GM18507 (cell line): ENCODE measurements at regions not wholly inside any gene's neighbourhood (a gene's known extent, or its start where the extent isn't known, plus 50 kb on each side); places are given as distances from the start of the nearest gene placed in this dataset.
"Not testable (repeated sequence)": the region's sequence is repeated elsewhere in the genome, so short reads cannot be mapped to it uniquely, and the experiment has no call there.

Experiments
- DNase-seq: peaks from one replicate; pipeline ENCODE4 v3.0.0; 2011; ENCODE audit warnings: low read depth; ENCODE audit not compliant: insufficient read length; ENCODE audit errors: extremely low spot score
- FAIRE-seq: peaks from 2 replicates; lab custom pipeline; 2011; peaks lifted over from hg19 to GRCh38; lab: Jason Lieb, UNC

DNA sequence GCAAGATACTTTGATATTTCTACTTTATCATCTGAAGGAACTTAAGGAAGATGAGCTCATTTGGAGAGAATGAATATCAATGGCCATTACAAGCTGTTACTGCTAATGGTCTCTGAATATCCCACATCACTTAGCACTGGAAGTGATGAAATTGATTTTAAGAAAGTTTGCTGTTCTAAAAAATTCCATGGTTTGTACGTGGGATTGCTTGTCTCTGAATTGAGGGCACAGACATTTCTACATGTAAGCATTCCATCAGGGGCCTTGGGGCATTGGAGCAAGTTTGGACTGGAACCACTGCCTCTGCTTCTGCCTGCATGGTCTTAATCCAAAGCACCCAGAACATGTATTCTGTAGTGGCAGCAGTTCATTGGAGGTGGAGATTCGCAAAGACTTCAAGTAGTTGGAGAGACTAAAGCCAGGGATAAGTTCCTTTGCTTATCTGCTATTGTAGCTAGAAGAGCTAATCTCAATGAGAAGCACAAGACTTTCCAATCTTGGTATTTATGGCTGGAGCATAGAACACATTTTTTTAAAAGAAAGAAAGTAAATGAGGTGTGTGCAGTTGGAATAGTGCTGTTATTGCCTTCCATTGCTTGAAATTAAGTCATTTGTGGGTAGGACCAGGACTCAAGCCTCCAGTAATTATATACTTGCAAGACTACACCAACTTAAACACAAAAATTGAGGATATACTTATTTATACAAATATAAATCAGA is 424.2 kb downstream of the SPATA31D1 start:
- FAIRE-seq (no peak), DNase-seq (no peak)

DNA sequence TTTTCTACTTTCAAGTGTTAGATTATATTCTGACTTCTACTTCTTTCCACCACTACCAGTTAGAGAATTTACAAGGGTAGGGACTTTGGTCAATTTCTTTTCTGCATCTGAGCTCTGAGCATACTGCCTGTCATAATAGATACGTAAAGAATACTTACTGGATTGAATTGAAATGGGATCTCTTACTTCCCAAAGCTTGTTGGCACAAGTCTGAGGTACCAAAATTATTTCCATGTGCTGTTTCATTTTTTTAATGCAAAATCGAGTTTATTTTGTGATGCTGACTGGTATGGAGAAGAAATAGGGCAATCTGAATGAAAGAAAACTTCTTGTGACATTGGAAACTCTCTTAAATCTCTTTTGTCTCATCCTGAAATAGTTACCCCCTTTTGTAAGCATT is 428.9 kb downstream of the SPATA31D1 start:
- no peak for FAIRE-seq
- DNase-seq, result no peak

DNA sequence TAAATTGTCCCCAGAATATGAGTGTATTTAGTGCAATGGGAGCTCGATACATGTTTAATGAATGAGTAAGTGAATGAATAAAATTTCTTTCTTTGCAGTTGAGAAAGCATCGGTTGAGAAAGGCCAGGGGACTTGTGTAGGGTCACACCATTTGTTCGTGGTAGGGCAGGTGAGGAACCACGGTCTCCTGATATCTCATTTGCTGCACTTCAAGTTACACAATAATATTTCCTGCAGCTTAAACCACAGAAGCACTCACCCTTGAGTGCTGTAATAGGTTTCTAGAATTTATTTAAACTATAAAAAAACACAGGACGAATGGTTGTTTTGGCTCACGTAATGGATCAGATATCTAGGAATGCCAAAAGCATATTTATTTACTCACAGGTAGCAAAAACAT is 429.8 kb downstream of the SPATA31D1 start:
- FAIRE-seq, result no peak
- no peak for DNase-seq

DNA sequence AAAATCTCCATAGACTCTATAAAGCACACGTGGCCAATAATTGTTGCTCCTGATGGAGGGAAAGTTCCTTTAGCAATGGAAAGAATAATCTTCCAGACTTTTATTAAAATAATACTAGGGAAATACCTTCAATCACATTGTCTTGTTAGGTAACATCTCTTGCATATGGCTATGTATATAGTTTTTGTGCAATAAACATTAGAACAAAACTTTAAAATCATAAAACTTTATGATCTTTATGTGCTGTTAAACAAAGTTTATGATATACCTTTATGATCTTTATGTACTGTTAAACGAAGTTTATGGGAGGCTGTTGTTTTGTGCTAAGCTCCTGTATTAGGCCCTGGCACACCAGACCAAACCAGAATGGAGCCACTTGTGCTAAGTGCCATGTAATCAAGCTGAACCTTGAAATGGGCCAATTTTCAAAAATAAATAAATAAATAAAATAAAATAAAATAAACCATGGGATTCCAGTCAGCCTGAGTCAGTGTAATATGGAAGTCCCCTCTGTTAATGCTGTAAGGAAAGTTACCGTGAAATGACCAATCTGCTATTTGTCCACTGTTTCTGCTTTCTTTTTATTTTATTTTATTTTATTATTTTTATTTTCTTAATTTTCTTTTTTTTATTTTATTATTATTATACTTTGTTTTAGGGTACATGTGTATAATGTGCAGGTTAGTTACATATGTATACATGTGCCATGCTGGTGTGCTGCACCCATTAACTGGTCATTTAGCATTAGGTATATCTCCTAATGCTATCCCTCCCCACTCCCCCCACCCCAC is 431.3 kb downstream of the SPATA31D1 start:
- DNase-seq (no peak), FAIRE-seq (no peak)

DNA sequence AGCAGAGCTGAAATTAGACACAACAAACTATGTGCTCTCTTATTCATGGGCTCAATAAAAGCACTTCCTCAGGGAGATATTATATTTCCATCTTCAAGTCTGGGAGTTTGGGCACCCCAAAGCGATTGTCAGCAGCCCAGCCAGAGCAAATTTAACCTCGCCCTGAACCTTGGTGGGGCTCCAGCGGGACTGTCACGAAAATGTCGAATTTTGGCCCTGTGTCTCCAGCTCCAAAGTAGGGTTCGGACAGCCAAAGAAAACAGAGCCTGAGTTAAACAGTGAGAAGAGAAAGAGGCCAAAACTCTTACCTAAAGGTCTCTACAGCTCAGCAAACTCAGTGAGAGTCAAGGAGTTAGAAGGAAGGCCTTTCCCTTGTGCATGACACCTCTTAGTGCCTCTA is 432.9 kb downstream of the SPATA31D1 start:
- no peak for FAIRE-seq
- DNase-seq, result no peak

DNA sequence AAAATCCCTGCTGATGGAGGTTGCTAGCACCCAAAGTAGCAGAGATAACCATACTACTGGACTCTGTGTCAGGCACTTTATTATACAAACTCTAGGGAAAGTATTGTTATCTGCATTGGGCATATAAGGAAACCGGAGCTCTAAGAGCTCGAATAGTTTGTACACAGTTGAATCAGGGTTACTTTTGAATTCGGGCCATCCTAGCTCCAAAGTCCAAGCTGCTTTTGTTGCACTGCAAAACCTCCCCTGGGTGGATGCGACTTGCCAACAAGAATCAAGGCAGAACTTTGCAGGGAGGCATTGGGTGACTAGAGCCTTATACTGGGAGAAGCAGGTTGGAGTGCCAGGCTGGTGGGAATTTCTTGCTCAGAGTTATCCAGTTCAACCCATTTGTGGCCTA is 435.1 kb downstream of the SPATA31D1 start:
- DNase-seq (no peak), FAIRE-seq (no peak)

DNA sequence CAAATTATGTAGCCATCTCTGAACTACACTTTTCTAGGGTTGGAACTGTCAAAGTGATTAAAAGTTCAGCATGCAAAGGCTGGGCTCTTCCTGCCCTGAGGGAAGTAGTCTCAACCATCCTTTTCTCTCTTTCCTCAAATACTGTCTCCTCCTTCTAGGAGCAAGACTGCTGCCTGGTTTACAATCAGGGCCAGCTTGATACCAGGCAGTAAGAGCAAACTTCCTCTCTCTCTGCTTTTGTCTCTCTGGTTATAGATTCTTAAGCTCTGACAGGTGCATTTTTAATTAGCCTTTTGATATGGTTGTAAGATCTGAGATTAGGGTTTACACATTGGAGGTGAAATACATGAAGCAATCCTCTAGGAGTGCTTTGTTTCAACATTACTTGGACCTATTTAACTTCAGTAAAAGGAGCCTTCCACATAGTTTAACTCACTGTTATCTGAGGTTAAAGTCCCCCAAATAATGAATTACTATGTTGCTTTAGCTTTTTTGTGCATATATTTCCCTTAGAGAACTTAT is 436.1 kb downstream of the SPATA31D1 start:
- FAIRE-seq, result no peak
- no peak for DNase-seq

DNA sequence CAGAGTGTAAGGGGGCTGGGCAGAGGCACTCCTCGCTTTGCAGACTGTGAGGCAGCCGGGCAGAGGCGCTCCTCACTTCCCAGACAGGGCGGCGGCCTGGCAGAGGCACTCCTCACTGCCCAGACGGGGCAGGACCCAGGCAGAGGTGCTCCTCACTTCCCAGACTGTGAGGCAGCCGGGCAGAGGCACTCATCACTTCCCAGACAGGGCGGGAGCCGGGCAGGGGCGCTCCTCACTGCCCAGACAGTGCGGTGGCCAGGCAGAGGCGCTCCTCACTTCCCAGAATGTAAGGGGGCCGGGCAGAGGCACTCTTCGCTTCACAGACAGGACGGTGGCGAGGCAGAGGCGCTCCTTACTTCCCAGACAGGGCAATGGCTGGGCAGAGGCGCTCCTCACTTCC is 442.5 kb downstream of the SPATA31D1 start:
- FAIRE-seq, result no peak

DNA sequence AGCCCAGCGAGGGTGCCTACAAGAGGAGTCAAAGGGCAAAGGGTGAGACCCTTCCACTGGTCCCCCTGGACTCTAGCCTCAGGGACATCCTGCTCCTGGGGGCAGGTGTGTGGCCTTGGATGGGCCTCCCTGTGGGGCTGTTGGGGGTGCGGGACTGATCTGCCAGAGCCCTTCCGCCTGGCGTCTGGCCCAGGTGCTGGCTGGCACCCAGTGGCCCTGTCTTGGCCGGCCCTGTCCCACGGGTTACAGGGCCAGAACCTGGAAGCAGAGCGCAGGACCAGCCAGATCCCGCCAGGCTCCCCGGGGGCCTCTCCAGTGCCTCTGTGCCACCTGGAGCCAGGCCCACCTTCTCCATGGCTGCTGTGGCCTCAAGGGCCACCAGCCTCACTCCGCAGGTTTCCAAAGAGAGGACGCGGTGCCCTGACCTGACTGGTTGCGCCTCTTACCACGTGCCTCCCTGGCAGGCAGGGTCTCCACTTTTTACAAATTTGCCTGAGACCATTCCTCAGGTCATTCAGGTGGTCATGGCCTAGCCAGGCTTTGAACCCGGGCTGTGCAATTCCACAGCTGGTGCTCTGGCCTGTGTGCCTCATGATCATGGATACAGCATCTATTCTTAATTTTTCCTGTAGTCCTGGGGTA is 444.8 kb downstream of the SPATA31D1 start:
- FAIRE-seq, result not testable (repeated sequence)

More for the DNA sequence above, 442.5 kb downstream of the SPATA31D1 start:
- no peak for DNase-seq

DNA sequence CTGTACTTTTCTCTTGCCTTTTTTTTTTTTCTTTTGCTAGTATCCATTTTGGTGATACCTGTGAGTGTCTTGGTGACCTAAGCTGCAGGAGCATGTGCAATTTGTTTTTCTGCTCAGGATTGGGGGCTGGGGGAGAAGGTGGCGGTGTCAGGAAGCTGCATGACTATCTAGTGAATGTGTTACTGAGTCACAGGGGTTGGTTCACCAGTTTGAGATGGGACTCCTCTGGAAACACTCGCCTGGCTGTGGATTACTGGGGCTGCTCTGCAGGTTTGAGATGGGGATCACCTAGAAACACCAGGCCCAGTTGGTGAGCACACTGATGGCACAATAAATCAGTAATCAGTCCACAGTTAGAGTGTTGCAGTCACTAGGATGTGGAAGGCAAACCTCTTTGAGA is 447.9 kb downstream of the SPATA31D1 start:
- FAIRE-seq (no peak), DNase-seq (no peak)

More for the DNA sequence above, 444.8 kb downstream of the SPATA31D1 start:
- DNase-seq, result not testable (repeated sequence)

DNA sequence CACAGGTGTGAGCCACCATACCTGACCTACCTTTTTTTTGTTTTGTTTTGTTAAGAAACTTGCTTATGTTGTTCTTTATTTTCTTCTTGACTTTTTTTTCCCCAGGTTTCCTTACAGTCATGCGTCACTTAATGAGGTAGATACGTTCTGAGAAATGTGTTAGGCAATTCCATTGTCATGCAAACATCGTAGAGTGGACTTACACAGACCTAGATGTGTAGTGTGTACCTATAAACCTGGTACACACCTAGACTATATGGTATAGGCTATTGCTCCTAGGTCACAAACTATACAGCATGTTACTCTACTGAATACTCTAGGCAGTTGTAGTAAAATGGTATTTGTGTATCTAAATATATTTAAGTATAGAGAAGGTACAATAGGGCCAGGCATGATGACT is 448.6 kb downstream of the SPATA31D1 start:
- DNase-seq, FAIRE-seq: not testable (repeated sequence)

DNA sequence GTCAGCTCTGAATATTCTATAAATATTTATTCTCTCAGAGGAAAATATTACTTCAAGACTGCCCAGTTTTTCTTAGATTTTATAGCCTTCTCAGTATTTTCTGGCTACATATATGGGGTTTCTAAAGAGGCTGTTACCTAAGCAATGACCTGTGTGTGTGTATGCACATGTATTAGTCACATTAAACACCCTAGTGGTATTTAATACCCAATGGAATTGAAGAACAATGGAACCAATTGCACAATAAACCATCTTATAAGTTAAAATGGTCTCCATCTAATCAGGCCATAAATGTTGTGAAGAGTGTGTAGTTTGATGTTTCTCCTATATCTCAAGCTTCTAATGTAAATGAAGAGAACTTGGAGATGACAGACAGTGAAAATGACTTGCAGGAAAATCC is 450.0 kb downstream of the SPATA31D1 start:
- no peak for DNase-seq
- no peak for FAIRE-seq

DNA sequence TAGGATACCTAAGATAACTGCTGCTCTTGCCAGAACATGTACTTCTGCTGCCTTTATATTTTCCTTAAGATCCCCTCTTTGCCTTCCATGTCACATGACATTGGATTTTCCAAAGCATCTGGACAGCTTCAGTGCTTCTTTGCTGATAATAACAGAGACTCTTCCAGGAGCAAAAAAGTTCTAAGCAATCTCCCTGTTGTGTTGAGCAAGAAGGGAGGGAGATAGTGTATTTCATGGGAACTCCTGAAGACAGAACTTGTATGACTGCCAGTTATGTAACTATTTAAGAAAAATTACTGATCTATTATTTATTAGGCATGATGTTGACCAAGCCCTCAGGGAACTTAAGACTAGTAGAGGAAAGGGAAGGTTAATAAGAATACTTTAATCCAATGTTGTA is 454.7 kb downstream of the SPATA31D1 start:
- no peak for FAIRE-seq
- DNase-seq, result no peak

DNA sequence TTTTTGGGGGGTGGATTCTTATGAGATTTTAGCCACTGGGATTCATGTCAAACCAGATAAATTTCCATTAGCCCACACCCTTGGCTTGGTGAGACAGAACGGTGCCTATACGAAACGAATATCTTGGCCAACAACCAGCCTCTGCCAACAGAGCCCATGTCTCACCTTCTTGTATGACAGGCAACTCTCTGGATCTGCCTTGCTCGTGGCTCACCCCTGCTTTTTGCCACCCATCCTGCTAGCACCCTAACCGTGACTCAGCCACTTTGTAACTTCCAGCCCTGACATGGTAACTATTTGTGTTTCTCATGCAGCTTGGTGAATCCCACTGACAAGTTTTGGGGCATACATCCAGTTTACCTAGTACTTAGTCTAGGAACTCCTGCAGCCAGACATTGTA is 457.0 kb downstream of the SPATA31D1 start:
- no peak for FAIRE-seq
- no peak for DNase-seq

DNA sequence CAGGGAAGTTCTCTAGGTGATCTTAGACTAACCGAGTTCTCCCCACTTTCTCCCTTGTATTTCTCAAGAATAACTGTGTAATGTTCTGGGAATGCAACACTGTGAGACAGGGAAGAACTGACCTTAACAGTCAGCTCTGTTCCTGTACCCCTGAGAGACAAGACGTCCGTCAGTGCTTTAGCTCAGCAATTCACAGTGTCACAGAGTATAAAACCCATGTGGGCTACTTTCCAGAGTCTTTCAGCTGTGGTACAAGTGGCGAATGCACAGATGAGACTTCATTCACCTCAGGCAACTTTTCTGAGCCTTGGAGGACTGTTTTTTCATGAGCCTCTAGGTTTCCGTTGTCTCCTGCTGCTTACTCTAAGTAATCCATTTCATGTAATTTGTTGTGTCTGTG is 458.8 kb downstream of the SPATA31D1 start:
- DNase-seq (no peak), FAIRE-seq (no peak)

DNA sequence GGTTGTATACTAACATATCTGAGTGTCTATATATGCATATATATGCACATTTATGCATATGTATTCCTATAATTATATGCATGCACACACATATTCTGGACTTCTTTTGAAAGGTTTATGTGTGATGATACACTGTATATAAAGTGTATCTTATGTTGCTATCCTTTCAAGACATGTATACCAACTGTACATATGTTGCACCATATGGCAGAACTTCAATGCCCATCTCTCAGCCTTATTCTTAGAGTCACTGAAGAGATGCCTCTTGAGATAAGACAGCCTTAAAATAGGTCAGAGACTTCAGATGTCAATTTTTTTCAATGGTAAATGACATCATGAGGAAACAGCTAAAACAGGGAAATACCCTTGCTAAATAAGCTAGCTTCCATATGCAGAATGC is 461.4 kb downstream of the SPATA31D1 start:
- no peak for DNase-seq
- FAIRE-seq, result no peak

DNA sequence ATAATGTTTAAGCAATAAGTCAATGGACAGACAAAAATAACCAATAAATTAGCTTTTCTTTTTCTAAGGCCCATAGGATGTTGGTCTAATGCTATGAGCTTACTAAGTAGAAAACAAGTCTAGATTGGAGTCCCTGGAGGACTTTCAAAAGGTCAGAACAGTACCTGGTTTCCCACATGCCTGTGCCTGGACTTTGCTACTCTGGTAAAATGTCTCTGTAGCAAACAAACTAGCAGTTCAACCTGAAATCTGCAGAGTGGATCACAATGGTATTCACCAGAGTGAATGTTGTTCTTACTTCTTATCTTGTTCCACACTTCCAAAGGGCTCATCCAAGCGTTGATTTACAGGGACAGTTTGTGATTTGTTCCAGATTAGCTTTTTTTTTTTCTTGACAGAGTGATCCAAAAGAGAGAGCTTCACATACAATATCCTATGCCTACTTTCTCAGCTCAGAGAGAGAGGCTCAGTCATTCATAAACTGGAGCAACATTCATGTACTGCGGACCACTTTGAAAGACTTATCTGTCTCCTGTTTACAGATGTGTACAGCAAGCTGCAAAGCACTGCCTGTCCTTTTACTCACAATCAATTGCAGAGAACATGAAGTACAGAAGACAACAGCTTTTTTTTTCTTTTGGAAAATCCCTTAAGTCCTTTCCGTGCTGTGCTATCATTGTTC is 466.1 kb downstream of the SPATA31D1 start:
- DNase-seq (no peak), FAIRE-seq (no peak)

DNA sequence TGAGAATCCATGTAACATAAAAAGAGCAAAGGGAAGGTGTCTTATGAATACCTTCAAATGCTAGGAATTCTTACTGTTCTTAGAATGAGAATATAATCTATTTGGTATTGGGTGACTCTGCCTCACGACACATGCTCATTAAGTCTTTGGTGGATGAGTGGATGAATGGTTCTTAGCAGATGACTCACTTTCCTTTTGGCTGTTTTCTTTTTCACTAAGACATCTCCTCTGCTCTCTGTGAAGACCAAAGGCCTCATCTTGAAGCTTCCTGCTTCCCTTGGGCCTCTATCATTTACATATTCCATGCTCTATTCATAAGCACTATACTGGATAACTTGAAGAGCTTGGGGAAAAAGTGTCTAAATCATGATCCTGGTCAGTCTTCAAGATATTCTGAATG is 468.1 kb downstream of the SPATA31D1 start:
- no peak for DNase-seq
- FAIRE-seq, result no peak

DNA sequence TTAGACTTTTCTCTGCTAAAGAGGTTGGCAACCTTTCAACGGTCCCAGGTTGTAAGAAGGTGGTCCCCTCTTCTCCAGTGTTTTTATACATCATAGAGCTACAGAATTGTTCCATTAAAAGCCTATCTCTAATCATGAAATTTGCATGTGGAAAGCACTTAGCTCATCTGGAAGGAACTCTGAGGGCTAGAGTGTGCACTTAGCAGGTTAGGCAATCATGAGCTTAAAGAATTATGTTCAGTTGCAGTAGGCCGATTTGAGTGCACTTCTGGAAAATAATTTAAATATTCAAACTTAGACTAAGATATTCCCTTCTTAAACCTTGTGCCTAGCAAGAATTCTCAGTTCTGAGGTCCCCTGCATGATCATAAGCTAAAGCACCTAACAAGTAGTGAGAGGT is 468.7 kb downstream of the SPATA31D1 start:
- DNase-seq (no peak), FAIRE-seq (no peak)

DNA sequence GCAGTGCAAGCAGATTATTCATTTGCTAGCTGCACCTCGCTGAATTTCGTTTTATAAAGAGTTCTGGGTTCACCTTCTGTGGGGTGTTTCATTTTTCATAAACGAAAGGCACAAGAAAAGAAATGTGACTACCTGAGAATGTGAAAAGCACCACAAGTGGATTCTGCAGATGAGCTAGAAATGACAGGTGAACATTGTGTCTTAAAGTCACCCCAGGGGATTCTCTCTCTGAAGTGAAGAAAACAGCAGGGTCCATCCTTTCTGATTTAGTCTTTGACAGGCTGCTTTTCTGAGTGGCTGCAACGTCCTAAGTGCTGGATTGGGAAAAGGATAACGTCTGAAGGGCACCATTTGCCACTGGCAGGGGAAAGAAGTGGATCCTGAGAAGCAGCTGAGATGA is 469.3 kb downstream of the SPATA31D1 start:
- no peak for FAIRE-seq
- no peak for DNase-seq
